Vagina (tissue), 2 donors: ENCODE measurements at regions not wholly inside any gene's neighbourhood (a gene's known extent, or its start where the extent isn't known, plus 50 kb on each side); places are given as distances from the start of the nearest gene placed in this dataset.
"Not testable (repeated sequence)": the region's sequence is repeated elsewhere in the genome, so short reads cannot be mapped to it uniquely, and the experiment has no call there.

Source experiments
- DNase-seq, 2 donors: peaks; one replicate each; pipeline ENCODE4 v3.0.0-alpha.2; 2017; ENCODE audit errors: extremely low spot score in 2 of 2
- H3K27ac ChIP-seq: fragments of 200-600 bp; sonication (generic); one replicate; pipeline ENCODE4 v1.5.1; 2019
- H3K27me3 ChIP-seq: fragments of 200-600 bp; sonication (generic); one replicate; pipeline ENCODE4 v1.5.1; 2019
- H3K36me3 ChIP-seq, 2 donors: fragments of 200-600 bp; sonication (generic); one replicate each; pipeline ENCODE4 v1.5.1; 2017 to 2019
- H3K4me1 ChIP-seq: fragments of 200-600 bp; sonication (generic); one replicate; pipeline ENCODE4 v1.5.1; 2019
- H3K4me3 ChIP-seq, 2 donors: fragments of 200-600 bp; sonication (generic); 1 replicate in 1 of 2; 2 replicates in 1 of 2; pipeline ENCODE4 v1.5.1; 2016 to 2019
- H3K9me3 ChIP-seq: fragments of 200-600 bp; sonication (generic); one replicate; pipeline ENCODE4 v1.5.1; 2019
- POLR2A ChIP-seq, 2 donors: fragments of 450-650 bp; IDR thresholded peaks; one replicate each; pipeline ENCODE4 v1.6.1; 2017; ENCODE audit warnings: antibody characterized with exemption in 2 of 2, mild to moderate bottlenecking in 2 of 2, moderate library complexity in 2 of 2
- POLR2AphosphoS5 ChIP-seq, 2 donors: sonication (generic); formaldehyde crosslinking; IDR thresholded peaks; one replicate each; pipeline ENCODE4 v1.9.0; 2017; ENCODE audit warnings: antibody characterized with exemption in 2 of 2, mild to moderate bottlenecking in 2 of 2, low read depth in 1 of 2; ENCODE audit not compliant: insufficient read depth in 1 of 2
- intact Hi-C: fragments of 100-400 bp; cut with DNase I; formaldehyde crosslinking; loops from one replicate; pipeline ENCODE4 v1.15.1; 2023
- TF ChIP-seq, protein P1 (sequence below), 3 experiments: fragments of 450-650 bp in 2 of 3; fragments of 200-600 bp in 1 of 3; sonication (generic) in 1 of 3; IDR thresholded peaks; one replicate each; pipeline ENCODE4 v1.5.1; 2017 to 2019; ENCODE audit warnings: antibody characterized with exemption in 3 of 3, mild to moderate bottlenecking in 2 of 3, moderate library complexity in 2 of 3

DNA sequence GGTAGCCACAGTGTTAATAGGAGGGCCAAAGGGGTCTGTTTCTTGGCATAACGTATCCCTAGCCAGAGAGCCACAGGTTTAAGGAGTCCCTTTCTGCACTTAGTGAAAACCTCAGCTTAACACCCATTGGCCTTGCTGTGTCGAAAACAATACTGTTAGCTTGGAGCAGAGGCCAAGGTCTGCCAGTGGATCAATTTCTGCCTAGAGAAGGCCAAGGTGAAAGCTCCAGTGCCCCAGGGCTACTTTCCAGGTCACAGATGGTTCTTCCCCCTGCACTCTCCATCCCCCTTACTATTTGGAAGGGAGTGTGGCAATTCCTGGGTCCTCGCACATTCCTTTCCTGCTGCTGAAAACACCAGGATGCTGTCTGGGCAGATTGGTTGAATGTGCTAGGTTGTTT, 74.8 kb upstream of the TNP1 start:
- no peak for DNase-seq
- intact Hi-C loops, result no loop called here
- H3K27me3 ChIP-seq, result no peaks in the 10 kb centered on the region
- no peak for TF ChIP-seq POLR2A (IDR thresholded peaks at IDR 0.05)
- TF ChIP-seq, protein P1, sequence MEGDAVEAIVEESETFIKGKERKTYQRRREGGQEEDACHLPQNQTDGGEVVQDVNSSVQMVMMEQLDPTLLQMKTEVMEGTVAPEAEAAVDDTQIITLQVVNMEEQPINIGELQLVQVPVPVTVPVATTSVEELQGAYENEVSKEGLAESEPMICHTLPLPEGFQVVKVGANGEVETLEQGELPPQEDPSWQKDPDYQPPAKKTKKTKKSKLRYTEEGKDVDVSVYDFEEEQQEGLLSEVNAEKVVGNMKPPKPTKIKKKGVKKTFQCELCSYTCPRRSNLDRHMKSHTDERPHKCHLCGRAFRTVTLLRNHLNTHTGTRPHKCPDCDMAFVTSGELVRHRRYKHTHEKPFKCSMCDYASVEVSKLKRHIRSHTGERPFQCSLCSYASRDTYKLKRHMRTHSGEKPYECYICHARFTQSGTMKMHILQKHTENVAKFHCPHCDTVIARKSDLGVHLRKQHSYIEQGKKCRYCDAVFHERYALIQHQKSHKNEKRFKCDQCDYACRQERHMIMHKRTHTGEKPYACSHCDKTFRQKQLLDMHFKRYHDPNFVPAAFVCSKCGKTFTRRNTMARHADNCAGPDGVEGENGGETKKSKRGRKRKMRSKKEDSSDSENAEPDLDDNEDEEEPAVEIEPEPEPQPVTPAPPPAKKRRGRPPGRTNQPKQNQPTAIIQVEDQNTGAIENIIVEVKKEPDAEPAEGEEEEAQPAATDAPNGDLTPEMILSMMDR (IDR thresholded peaks at IDR 0.05), result no peak
- no peak for TF ChIP-seq POLR2AphosphoS5 (IDR thresholded peaks at IDR 0.05; ENCODE audit: insufficient read depth in 1 of 2, low read depth in 1 of 2)
- H3K9me3 ChIP-seq, result no peaks in the 10 kb centered on the region
- no peak overlapping the region for H3K4me3 ChIP-seq
- H3K36me3 ChIP-seq, result no peaks in the 10 kb centered on the region
- no peak overlapping the region for H3K27ac ChIP-seq
- H3K4me1 ChIP-seq, result no peaks in the 10 kb centered on the region

DNA sequence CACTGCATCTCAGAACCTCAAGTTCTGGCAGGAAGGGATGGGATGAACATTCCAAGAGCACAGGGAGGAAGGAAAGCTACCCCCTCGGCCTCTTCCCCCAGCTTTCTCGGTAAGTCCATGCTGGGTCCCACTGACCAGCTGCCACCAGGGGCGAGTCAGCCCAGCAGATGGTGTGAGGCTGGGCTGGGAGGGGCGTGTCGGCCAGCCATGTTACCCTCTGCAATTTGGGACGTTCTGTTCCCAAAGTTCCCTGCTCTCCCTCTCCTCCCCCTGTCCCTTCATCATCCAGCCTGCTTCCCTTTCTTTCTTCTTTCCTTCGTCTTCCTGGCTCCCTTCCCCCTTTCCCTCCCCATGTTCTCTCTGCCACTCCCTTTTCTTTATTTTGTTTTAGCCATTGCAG, 74.3 kb upstream of the TNP1 start:
- Histone ChIP-seq H3K4me3 (no peak overlapping the region), H3K27ac (no peak overlapping the region), H3K36me3 (no peaks in the 10 kb centered on the region), H3K9me3 (no peaks in the 10 kb centered on the region), H3K4me1 (no peaks in the 10 kb centered on the region), H3K27me3 (no peaks in the 10 kb centered on the region)
- DNase-seq, result no peak
- intact Hi-C loops, result no loop called here
- TF ChIP-seq POLR2A (IDR thresholded peaks at IDR 0.05), result no peak

DNA sequence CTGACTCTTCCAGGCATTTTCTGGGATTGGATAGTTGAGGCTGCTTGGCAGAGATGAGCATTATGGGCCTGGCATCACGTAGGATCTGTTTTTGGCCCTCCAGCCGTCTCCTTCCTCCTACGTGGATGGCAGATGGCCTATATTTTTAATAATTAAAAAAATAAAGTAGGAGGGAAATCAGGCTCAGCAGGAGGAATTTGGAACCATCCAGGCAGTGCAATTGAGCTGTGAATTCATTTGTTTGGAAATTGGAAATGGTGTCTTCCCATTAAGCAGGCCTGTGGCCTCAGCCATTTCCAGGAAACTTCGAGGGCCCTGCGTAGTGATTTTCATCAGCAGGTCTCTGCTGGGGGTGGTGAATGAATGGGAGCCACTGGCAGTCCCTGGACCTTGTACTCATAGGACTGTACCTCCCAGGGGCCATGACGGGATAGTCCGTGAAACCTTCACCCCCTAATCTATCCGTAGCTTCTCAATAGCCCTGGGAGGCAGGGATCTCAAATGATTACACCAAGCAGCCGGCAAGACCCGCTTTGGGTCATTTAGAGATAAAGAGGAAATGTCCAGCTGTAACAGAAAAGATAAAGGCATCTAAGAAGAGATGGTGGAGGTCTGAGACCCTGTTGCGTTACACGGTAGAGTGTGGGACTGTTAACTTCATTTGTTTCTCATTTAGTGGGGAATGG, 73.1 kb upstream of the TNP1 start:
- Histone ChIP-seq H3K36me3 (no peaks in the 10 kb centered on the region), H3K27me3 (no peaks in the 10 kb centered on the region), H3K9me3 (no peaks in the 10 kb centered on the region), H3K27ac (no peak overlapping the region), H3K4me3 (no peak overlapping the region), H3K4me1 (no peaks in the 10 kb centered on the region)
- DNase-seq, result no peak
- TF ChIP-seq POLR2A (IDR thresholded peaks at IDR 0.05), result no peak
- TF ChIP-seq POLR2AphosphoS5 (IDR thresholded peaks at IDR 0.05; ENCODE audit: insufficient read depth in 1 of 2, low read depth in 1 of 2), result no peak
- TF ChIP-seq, protein P1 (IDR thresholded peaks at IDR 0.05), result no peak
- intact Hi-C loops, result no loop called here

DNA sequence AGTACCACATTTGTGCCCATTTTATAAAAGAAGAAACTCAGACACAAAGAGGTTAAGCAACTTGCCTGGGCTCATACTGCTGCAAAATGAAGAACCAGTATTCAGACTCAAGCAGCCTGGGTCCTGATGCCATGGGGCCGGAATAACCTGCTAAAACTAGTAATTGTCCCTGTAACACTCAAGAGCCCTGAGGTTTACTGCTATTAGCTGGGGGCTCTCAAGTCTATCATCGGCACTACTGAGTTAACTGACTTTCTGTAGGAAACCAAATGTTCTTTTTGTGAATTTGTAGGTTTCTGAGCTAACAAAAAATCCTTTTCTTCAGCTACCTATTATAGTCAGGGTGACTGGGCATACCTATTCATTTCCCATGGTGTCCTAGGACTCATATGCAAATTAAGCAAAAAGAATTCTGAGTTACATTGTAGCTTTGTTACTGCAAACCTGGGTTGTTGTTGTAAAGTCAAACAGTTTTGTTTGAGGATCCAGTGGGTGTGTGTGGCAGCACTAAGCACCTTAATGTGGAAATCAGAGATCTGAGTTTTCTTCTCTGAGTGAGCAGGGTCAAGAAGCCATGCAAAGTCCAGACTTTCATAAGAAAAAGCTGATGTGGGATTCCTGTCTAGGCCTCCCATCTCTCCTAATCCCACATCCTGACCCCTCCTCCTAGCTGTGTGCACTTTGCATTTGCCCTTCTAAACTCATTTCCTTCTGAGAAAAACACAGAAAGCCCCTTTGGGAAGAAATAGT, 72.4 kb upstream of the TNP1 start:
- H3K4me3 ChIP-seq, result no peak overlapping the region
- no peaks in the 10 kb centered on the region for H3K9me3 ChIP-seq
- no peak for DNase-seq
- intact Hi-C loops, result no loop called here
- H3K4me1 ChIP-seq, result no peaks in the 10 kb centered on the region
- TF ChIP-seq POLR2A (IDR thresholded peaks at IDR 0.05), result no peak
- TF ChIP-seq POLR2AphosphoS5 (IDR thresholded peaks at IDR 0.05; ENCODE audit: insufficient read depth in 1 of 2, low read depth in 1 of 2), result no peak
- TF ChIP-seq, protein P1 (IDR thresholded peaks at IDR 0.05), result no peak
- no peaks in the 10 kb centered on the region for H3K36me3 ChIP-seq
- no peak overlapping the region for H3K27ac ChIP-seq
- H3K27me3 ChIP-seq, result no peaks in the 10 kb centered on the region

DNA sequence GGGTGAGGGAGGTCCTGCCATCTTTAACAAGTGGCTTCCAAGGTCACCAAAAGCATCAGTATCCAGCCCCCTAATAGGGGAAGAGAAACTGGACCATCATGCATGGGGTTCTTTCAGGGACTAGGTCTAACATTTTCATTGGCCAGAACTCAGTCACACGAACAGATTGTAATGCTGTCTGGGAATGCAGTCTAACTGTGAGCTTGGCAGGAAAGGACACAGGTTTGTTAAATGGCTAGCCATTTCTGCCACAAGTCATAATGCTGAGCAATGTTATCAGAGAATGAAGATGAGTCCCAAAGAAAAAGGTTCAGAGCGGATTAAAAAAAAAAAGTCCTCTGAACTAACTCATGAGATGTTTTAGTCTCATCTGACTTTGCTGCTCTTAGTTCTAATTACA, 70.9 kb upstream of the TNP1 start:
- intact Hi-C loops, result no loop called here
- H3K27ac ChIP-seq, result no peak overlapping the region

DNA sequence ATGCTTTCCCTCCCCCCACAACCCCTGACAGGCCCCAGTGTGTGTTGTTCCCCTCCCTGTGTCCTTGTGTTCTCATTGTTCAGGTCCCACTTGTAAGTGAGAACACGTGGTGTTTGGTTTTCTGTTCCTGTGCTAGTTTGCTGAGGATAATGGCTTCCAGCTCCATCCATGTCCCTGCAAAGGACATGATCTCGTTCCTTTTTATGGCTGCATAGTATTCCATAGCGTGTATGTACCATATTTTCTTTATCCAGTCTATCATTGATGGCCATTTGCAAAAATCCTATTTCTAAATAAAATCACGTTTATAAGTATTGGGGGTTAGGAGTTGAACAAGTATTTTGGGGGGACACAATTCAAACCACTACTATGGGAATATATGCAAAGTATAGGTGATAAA, 69.5 kb upstream of the TNP1 start:
- intact Hi-C loops, H3K4me1 ChIP-seq, H3K4me3 ChIP-seq, H3K27me3 ChIP-seq, H3K36me3 ChIP-seq, DNase-seq, H3K9me3 ChIP-seq, H3K27ac ChIP-seq: not testable (repeated sequence)

More for the DNA sequence above, 70.9 kb upstream of the TNP1 start:
- Histone ChIP-seq H3K27me3 (no peaks in the 10 kb centered on the region), H3K4me1 (no peaks in the 10 kb centered on the region), H3K9me3 (no peaks in the 10 kb centered on the region), H3K36me3 (no peaks in the 10 kb centered on the region), H3K4me3 (no peak overlapping the region)
- no peak for DNase-seq
- TF ChIP-seq POLR2A (IDR thresholded peaks at IDR 0.05), result no peak
- TF ChIP-seq POLR2AphosphoS5 (IDR thresholded peaks at IDR 0.05; ENCODE audit: insufficient read depth in 1 of 2, low read depth in 1 of 2), result no peak
- TF ChIP-seq, protein P1 (IDR thresholded peaks at IDR 0.05), result no peak
